SK-N-SH (cell line): ENCODE measurements at regions not wholly inside any gene's neighbourhood (a gene's known extent, or its start where the extent isn't known, plus 50 kb on each side); places are given as distances from the start of the nearest gene placed in this dataset.

Experiments
- CTCF ChIA-PET: fragments of 300-600, 350-600 bp; formaldehyde crosslinking; extraction: SDS; loops from one replicate; lab custom pipeline; 2021; lab: Yijun Ruan, JAX
- POLR2A ChIA-PET: fragments of 350-600 bp; sonication (Branson Sonifier 250); formaldehyde crosslinking; extraction: SDS; loops from one replicate; lab custom pipeline; 2020; ENCODE audit warnings: antibody characterized with exemption, inconsistent platforms; lab: Yijun Ruan, JAX
- DNase-seq: peaks from one replicate; pipeline ENCODE4 v3.0.0; 2012
- H2AFZ ChIP-seq: fragments of 200-600 bp; sonication (generic); 2 replicates; pipeline ENCODE4 v1.8.1; 2016; ENCODE audit warnings: antibody characterized with exemption, mild to moderate bottlenecking, low read depth
- H3F3A ChIP-seq: fragments of 200-600 bp; sonication (generic); replicated peaks from 2 replicates; pipeline ENCODE3; 2016; ENCODE audit warnings: antibody characterized with exemption, mild to moderate bottlenecking; ENCODE audit not compliant: insufficient read depth
- H3K27ac ChIP-seq, 2 experiments: fragments of 200-500 bp in 1 of 2; fragments of 200-600 bp in 1 of 2; sonication (Bioruptor generic) in 1 of 2; sonication (generic), shearing (Covaris generic) in 1 of 2; 2 replicates each; pipeline versions ENCODE4 v1.5.1 to v1.6.1; 2014 to 2016; ENCODE audit warnings: low read depth in 2 of 2, inconsistent platforms in 1 of 2, low read length in 1 of 2, mild to moderate bottlenecking in 1 of 2, mixed read lengths in 1 of 2
- H3K27me3 ChIP-seq: fragments of 200-600 bp; sonication (generic), shearing (Covaris generic); 2 replicates; pipeline ENCODE4 v1.6.1; 2016; ENCODE audit warnings: mixed run types; ENCODE audit not compliant: insufficient read depth
- H3K36me3 ChIP-seq, 2 experiments: fragments of 200-500 bp in 1 of 2; fragments of 200-600 bp in 1 of 2; sonication (Bioruptor generic) in 1 of 2; sonication (generic) in 1 of 2; replicated peaks in 1 of 2; 2 replicates each; pipeline versions ENCODE3 to v1.5.1; 2014 to 2016; ENCODE audit warnings: low read length in 1 of 2, mild to moderate bottlenecking in 1 of 2; ENCODE audit not compliant: insufficient read depth in 2 of 2, control insufficient read depth in 1 of 2
- H3K4me1 ChIP-seq, 2 experiments: fragments of 200-500 bp in 1 of 2; fragments of 200-600 bp in 1 of 2; sonication (Bioruptor generic) in 1 of 2; sonication (generic), shearing (Covaris generic) in 1 of 2; 2 replicates each; pipeline versions ENCODE4 v1.5.1 to v1.6.1; 2014 to 2016; ENCODE audit warnings: low read depth in 1 of 2, low read length in 1 of 2, mixed run types in 1 of 2; ENCODE audit not compliant: insufficient read depth in 2 of 2, control insufficient read depth in 1 of 2
- H3K4me2 ChIP-seq: fragments of 200-600 bp; sonication (generic), shearing (Covaris generic); 2 replicates; pipeline ENCODE4 v1.6.1; 2017; ENCODE audit warnings: mixed run types
- H3K4me3 ChIP-seq, 2 experiments: fragments of 200-500 bp in 1 of 2; fragments of 200-600 bp in 1 of 2; sonication (Bioruptor generic) in 1 of 2; sonication (generic), shearing (Covaris generic) in 1 of 2; 2 replicates each; pipeline versions ENCODE4 v1.5.1 to v1.8.1; 2014 to 2016; ENCODE audit warnings: low read depth in 2 of 2, inconsistent platforms in 1 of 2, low read length in 1 of 2, mild to moderate bottlenecking in 1 of 2, mixed read lengths in 1 of 2, moderate library complexity in 1 of 2
- H3K79me2 ChIP-seq: fragments of 200-600 bp; sonication (generic); 2 replicates; pipeline ENCODE4 v1.8.1; 2017; ENCODE audit warnings: mild to moderate bottlenecking; ENCODE audit not compliant: insufficient read depth
- H3K9ac ChIP-seq: fragments of 200-600 bp; sonication (generic); 2 replicates; pipeline ENCODE4 v1.6.1; 2017; ENCODE audit warnings: mixed run types
- H3K9me2 ChIP-seq: fragments of 200-600 bp; sonication (generic); 2 replicates; pipeline ENCODE4 v1.6.1; 2017; ENCODE audit warnings: mixed run types
- H3K9me3 ChIP-seq: fragments of 200-600 bp; sonication (generic); 2 replicates; pipeline ENCODE4 v1.6.1; 2017; ENCODE audit warnings: mixed run types, mild to moderate bottlenecking, moderate library complexity
- H4K20me1 ChIP-seq: fragments of 200-600 bp; sonication (generic); 2 replicates; pipeline ENCODE4 v1.6.1; 2017; ENCODE audit warnings: mild to moderate bottlenecking, mixed run types; ENCODE audit not compliant: insufficient read depth
- ELF1 ChIP-seq: IDR thresholded peaks from 2 replicates; pipeline ENCODE4 v1.4.0; 2012
- EP300 ChIP-seq, 2 experiments: IDR thresholded peaks; 2 replicates each; pipeline versions ENCODE4 v1.4.0 to v1.6.1; 2012; ENCODE audit warnings: borderline replicate concordance in 1 of 2, low read depth in 1 of 2, low read length in 1 of 2
- EZH2phosphoT487 ChIP-seq: fragments of 200-600 bp; sonication (generic); IDR thresholded peaks from 2 replicates; pipeline ENCODE4 v1.6.1; 2017; ENCODE audit warnings: low read depth, mixed run types, mild to moderate bottlenecking, antibody characterized with exemption, moderate library complexity, borderline replicate concordance
- GATA2 ChIP-seq: sonication (generic); formaldehyde crosslinking; IDR thresholded peaks from 2 replicates; pipeline ENCODE4 v1.5.0; 2020; ENCODE audit warnings: mild to moderate bottlenecking, missing genetic modification reagents
- JUND ChIP-seq: IDR thresholded peaks from 2 replicates; pipeline ENCODE4 v1.4.0; 2012
- NRF1 ChIP-seq: IDR thresholded peaks from 2 replicates; pipeline ENCODE4 v1.6.1; 2012; ENCODE audit warnings: low read depth, mild to moderate bottlenecking, low read length
- POLR2AphosphoS5 ChIP-seq: IDR thresholded peaks from 2 replicates; pipeline ENCODE4 v1.6.1; 2012; ENCODE audit warnings: low read depth, low read length
- RCOR1 ChIP-seq: fragments of 150-350 bp; IDR thresholded peaks from 2 replicates; pipeline ENCODE4 v1.6.1; 2017; ENCODE audit warnings: antibody characterized with exemption, low read length
- RFX5 ChIP-seq: IDR thresholded peaks from 2 replicates; pipeline ENCODE4 v1.6.1; 2012; ENCODE audit warnings: mild to moderate bottlenecking, improper control_type of control experiment, low read length
- TCF12 ChIP-seq: IDR thresholded peaks from 2 replicates; pipeline ENCODE4 v1.4.0; 2012
- TF ChIP-seq, protein P1 (sequence below): fragments of 150-350 bp; IDR thresholded peaks from 2 replicates; pipeline ENCODE4 v1.6.1; 2016; ENCODE audit warnings: mild to moderate bottlenecking, low read depth, low read length
- TF ChIP-seq, protein P2 (sequence below): IDR thresholded peaks from 2 replicates; pipeline ENCODE4; 2012
- TF ChIP-seq, protein P3 (sequence below): IDR thresholded peaks from 2 replicates; pipeline ENCODE4 v1.4.0; 2012; ENCODE audit warnings: low read depth, borderline replicate concordance
- TF ChIP-seq, protein P4 (sequence below): IDR thresholded peaks from 2 replicates; pipeline ENCODE4 v1.4.0; 2012; ENCODE audit warnings: low read depth, borderline replicate concordance
- TF ChIP-seq, protein P5 (sequence below): fragments of 150-350 bp; IDR thresholded peaks from 2 replicates; pipeline ENCODE4 v1.6.1; 2017; ENCODE audit warnings: antibody characterized with exemption, low read length, low read depth, borderline replicate concordance

DNA sequence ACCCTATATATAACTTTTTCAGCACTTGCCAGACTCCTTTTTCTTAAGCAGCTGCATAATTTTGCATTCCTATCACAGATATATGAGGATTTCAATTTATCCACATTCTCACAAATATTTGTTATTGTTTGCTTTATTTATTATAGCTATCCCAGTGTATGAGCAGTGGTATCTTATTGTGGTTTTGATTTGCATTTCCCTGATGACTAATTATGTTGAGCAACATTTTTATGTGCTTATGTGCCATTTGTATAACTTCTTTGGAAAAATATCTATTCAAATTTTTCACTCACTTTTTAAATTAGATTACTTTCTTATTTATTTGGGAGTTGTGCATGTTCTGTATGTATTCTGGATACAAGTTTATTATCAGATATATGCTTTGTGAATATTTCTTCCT, 361.9 kb downstream of the KCTD8 start:
- Histone ChIP-seq H3K4me3 (no peak overlapping the region), H3K27me3 (no peaks in the 10 kb centered on the region), H3K9ac (no peak overlapping the region), H3K4me1 (no peaks in the 10 kb centered on the region), H3K27ac (no peak overlapping the region), H3K79me2 (no peaks in the 10 kb centered on the region), H2AFZ (no peak overlapping the region), H3K9me2 (no peaks in the 10 kb centered on the region), H3F3A (no peaks in the 10 kb centered on the region), H3K9me3 (no peaks in the 10 kb centered on the region), H3K36me3 (no peaks in the 10 kb centered on the region), H4K20me1 (no peaks in the 10 kb centered on the region), H3K4me2 (no peak overlapping the region)
- no peak for DNase-seq
- POLR2A ChIA-PET: no interaction called here
- TF ChIP-seq TCF12: no peak
- TF ChIP-seq RFX5: no peak
- CTCF ChIA-PET: no interaction called here

DNA sequence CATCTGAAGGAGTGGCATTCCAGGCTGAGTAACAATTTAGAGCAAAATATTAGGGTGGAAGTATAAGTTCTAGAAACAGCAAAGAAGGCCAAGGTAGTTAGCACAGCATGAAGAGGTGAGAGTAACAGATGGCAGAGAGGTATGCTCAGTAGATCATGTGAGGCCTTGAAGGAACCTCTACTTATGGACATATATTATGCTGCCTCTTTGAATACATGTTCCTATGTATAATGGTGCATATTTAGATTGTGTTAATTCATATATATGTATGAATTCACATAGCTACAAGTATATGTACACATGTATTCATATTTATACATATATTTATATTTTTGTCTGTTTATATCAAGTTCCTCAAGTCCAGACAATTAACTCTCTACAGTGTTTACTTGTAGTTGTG, 355.2 kb downstream of the KCTD8 start:
- H3K9me2 ChIP-seq: no peaks in the 10 kb centered on the region
- DNase-seq: no peak
- no peak overlapping the region for H3K4me2 ChIP-seq
- H3K36me3 ChIP-seq: no peaks in the 10 kb centered on the region
- POLR2A ChIA-PET: no interaction called here
- no peak overlapping the region for H3K4me3 ChIP-seq
- no peaks in the 10 kb centered on the region for H3K9me3 ChIP-seq
- H3K9ac ChIP-seq: no peak overlapping the region
- H3K27ac ChIP-seq: no peak overlapping the region
- H3K27me3 ChIP-seq: no peaks in the 10 kb centered on the region
- no peaks in the 10 kb centered on the region for H3K79me2 ChIP-seq
- TF ChIP-seq, protein P1, sequence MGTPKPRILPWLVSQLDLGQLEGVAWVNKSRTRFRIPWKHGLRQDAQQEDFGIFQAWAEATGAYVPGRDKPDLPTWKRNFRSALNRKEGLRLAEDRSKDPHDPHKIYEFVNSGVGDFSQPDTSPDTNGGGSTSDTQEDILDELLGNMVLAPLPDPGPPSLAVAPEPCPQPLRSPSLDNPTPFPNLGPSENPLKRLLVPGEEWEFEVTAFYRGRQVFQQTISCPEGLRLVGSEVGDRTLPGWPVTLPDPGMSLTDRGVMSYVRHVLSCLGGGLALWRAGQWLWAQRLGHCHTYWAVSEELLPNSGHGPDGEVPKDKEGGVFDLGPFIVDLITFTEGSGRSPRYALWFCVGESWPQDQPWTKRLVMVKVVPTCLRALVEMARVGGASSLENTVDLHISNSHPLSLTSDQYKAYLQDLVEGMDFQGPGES: no peak
- TF ChIP-seq, protein P2, sequence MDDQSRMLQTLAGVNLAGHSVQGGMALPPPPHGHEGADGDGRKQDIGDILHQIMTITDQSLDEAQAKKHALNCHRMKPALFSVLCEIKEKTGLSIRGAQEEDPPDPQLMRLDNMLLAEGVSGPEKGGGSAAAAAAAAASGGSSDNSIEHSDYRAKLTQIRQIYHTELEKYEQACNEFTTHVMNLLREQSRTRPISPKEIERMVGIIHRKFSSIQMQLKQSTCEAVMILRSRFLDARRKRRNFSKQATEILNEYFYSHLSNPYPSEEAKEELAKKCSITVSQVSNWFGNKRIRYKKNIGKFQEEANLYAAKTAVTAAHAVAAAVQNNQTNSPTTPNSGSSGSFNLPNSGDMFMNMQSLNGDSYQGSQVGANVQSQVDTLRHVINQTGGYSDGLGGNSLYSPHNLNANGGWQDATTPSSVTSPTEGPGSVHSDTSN: no peak
- no peak for TF ChIP-seq JUND
- TF ChIP-seq RFX5: no peak
- no peak for TF ChIP-seq RCOR1
- no peak for TF ChIP-seq EZH2phosphoT487
- TF ChIP-seq POLR2AphosphoS5: no peak
- no peak for TF ChIP-seq NRF1
- TF ChIP-seq ELF1: no peak
- TF ChIP-seq EP300 (IDR thresholded peaks at IDR 0.05; ENCODE audit: borderline replicate concordance in 1 of 2, low read depth in 1 of 2, low read length in 1 of 2): no peak
- TF ChIP-seq, protein P3, sequence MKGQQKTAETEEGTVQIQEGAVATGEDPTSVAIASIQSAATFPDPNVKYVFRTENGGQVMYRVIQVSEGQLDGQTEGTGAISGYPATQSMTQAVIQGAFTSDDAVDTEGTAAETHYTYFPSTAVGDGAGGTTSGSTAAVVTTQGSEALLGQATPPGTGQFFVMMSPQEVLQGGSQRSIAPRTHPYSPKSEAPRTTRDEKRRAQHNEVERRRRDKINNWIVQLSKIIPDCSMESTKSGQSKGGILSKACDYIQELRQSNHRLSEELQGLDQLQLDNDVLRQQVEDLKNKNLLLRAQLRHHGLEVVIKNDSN: no peak
- TF ChIP-seq, protein P4, sequence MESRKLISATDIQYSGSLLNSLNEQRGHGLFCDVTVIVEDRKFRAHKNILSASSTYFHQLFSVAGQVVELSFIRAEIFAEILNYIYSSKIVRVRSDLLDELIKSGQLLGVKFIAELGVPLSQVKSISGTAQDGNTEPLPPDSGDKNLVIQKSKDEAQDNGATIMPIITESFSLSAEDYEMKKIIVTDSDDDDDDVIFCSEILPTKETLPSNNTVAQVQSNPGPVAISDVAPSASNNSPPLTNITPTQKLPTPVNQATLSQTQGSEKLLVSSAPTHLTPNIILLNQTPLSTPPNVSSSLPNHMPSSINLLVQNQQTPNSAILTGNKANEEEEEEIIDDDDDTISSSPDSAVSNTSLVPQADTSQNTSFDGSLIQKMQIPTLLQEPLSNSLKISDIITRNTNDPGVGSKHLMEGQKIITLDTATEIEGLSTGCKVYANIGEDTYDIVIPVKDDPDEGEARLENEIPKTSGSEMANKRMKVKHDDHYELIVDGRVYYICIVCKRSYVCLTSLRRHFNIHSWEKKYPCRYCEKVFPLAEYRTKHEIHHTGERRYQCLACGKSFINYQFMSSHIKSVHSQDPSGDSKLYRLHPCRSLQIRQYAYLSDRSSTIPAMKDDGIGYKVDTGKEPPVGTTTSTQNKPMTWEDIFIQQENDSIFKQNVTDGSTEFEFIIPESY: no peak
- TF ChIP-seq, protein P5, sequence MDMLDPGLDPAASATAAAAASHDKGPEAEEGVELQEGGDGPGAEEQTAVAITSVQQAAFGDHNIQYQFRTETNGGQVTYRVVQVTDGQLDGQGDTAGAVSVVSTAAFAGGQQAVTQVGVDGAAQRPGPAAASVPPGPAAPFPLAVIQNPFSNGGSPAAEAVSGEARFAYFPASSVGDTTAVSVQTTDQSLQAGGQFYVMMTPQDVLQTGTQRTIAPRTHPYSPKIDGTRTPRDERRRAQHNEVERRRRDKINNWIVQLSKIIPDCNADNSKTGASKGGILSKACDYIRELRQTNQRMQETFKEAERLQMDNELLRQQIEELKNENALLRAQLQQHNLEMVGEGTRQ: no peak
- no peak for TF ChIP-seq GATA2 (CRISPR knock-in tag)
- TF ChIP-seq TCF12: no peak
- TF ChIP-seq, all 33 proteins: peak for 0
- H4K20me1 ChIP-seq: no peaks in the 10 kb centered on the region
- CTCF ChIA-PET: no interaction called here
- no peaks in the 10 kb centered on the region for H3F3A ChIP-seq
- H3K4me1 ChIP-seq: no peaks in the 10 kb centered on the region
- no peak overlapping the region for H2AFZ ChIP-seq
